ENCODE measurements at regions not wholly inside any gene's neighbourhood (a gene's known extent, or its start where the extent isn't known, plus 50 kb on each side); places are given as distances from the start of the nearest gene placed in this dataset.

- H3K4me3 ChIP-seq (replicated peaks in 1 of 2; ENCODE audit: low read depth in 2 of 2, low read length in 2 of 2): no peak overlapping the region
- DNase-seq (ENCODE audit: low read depth in 2 of 2): no peak
- TF ChIP-seq CTCF (IDR thresholded peaks at IDR 0.05; ENCODE audit: low read depth, low read length): no peak
Observed at GRCh38 chr10:83075815-83076355, 1063.4 kb upstream of the GHITM start.

GRCh38 chr10:83076443-83076842 is 1062.9 kb upstream of the GHITM start:
- TF ChIP-seq CTCF (IDR thresholded peaks at IDR 0.05; ENCODE audit: low read depth, low read length): no peak
- no peak for DNase-seq (ENCODE audit: low read depth in 2 of 2)
- no peak overlapping the region for H3K4me3 ChIP-seq (replicated peaks in 1 of 2; ENCODE audit: low read depth in 2 of 2, low read length in 2 of 2)

- TF ChIP-seq CTCF (IDR thresholded peaks at IDR 0.05; ENCODE audit: low read depth, low read length): no peak
- DNase-seq (ENCODE audit: low read depth in 2 of 2): peak in 1 of 2 donors; percentile 17
- H3K4me3 ChIP-seq (replicated peaks in 1 of 2; ENCODE audit: low read depth in 2 of 2, low read length in 2 of 2): no peak overlapping the region
Observed at GRCh38 chr10:83078160-83078559, 1061.1 kb upstream of the GHITM start.

GRCh38 chr10:83078645-83079044 is 1060.7 kb upstream of the GHITM start:
- no peak for TF ChIP-seq CTCF (IDR thresholded peaks at IDR 0.05; ENCODE audit: low read depth, low read length)
- no peak for DNase-seq (ENCODE audit: low read depth in 2 of 2)
- H3K4me3 ChIP-seq (replicated peaks in 1 of 2; ENCODE audit: low read depth in 2 of 2, low read length in 2 of 2): no peak overlapping the region

- no peak overlapping the region for H3K4me3 ChIP-seq (replicated peaks in 1 of 2; ENCODE audit: low read depth in 2 of 2, low read length in 2 of 2)
- no peak for DNase-seq (ENCODE audit: low read depth in 2 of 2)
- no peak for TF ChIP-seq CTCF (IDR thresholded peaks at IDR 0.05; ENCODE audit: low read depth, low read length)
Observed at GRCh38 chr10:83083831-83084230, 1055.5 kb upstream of the GHITM start.

GRCh38 chr10:83089335-83089734 is 1050.0 kb upstream of the GHITM start:
- no peak for DNase-seq (ENCODE audit: low read depth in 2 of 2)
- no peak for TF ChIP-seq CTCF (IDR thresholded peaks at IDR 0.05; ENCODE audit: low read depth, low read length)

GRCh38 chr10:83104616-83105015 is 1034.7 kb upstream of the GHITM start:
- no peak for TF ChIP-seq CTCF (IDR thresholded peaks at IDR 0.05; ENCODE audit: low read depth, low read length)
- no peak for DNase-seq (ENCODE audit: low read depth in 2 of 2)
- H3K4me3 ChIP-seq (replicated peaks in 1 of 2; ENCODE audit: low read depth in 2 of 2, low read length in 2 of 2): no peak overlapping the region

More at GRCh38 chr10:83089335-83089734, 1050.0 kb upstream of the GHITM start:
- no peak overlapping the region for H3K4me3 ChIP-seq (replicated peaks in 1 of 2; ENCODE audit: low read depth in 2 of 2, low read length in 2 of 2)

Data from cardiac fibroblast (primary cell).